ENCODE measurements at regions not wholly inside any gene's neighbourhood (a gene's known extent, or its start where the extent isn't known, plus 50 kb on each side); places are given as distances from the start of the nearest gene placed in this dataset.
A peak's percentile ranks its signal among the peaks of the same experiment; 100 is the strongest.

- Histone ChIP-seq H3K9me2 (ENCODE audit: insufficient read depth) (no peaks in the 10 kb centered on the region), H3K4me1 (ENCODE audit: insufficient read depth) (no peaks in the 10 kb centered on the region), H3K4me3 (no peak overlapping the region), H3F3A (replicated peaks; ENCODE audit: low read depth) (no peaks in the 10 kb centered on the region), H3K27ac (ENCODE audit: low read depth) (no peak overlapping the region), H3K4me2 (no peak overlapping the region), H3K27me3 (ENCODE audit: insufficient read depth) (no peaks in the 10 kb centered on the region), H3K79me2 (replicated peaks; ENCODE audit: insufficient read depth) (no peaks in the 10 kb centered on the region), H3K36me3 (ENCODE audit: insufficient read depth) (no peaks in the 10 kb centered on the region), H4K20me1 (replicated peaks; ENCODE audit: insufficient read depth) (no peaks in the 10 kb centered on the region), H2AFZ (0 out of 2 replicates have a peak overlapping the region, but pooled peaks have one; percentile 47)
- Mint-ChIP-seq H3K4me1 (no peaks in the 10 kb centered on the region), H3K4me3 (no peak overlapping the region), H3K36me3 (ENCODE audit: low read depth) (no peaks in the 10 kb centered on the region), H3K9me3 (no peaks in the 10 kb centered on the region), H3K27ac (no peak overlapping the region), H3K27me3 (ENCODE audit: insufficient read depth, low read depth, poor library complexity) (peaks cover 2% of the 10 kb centered on the region)
- DNase-seq (ENCODE audit: low spot score) (no peak), ATAC-seq (no peak)
- TF ChIP-seq, protein P1, sequence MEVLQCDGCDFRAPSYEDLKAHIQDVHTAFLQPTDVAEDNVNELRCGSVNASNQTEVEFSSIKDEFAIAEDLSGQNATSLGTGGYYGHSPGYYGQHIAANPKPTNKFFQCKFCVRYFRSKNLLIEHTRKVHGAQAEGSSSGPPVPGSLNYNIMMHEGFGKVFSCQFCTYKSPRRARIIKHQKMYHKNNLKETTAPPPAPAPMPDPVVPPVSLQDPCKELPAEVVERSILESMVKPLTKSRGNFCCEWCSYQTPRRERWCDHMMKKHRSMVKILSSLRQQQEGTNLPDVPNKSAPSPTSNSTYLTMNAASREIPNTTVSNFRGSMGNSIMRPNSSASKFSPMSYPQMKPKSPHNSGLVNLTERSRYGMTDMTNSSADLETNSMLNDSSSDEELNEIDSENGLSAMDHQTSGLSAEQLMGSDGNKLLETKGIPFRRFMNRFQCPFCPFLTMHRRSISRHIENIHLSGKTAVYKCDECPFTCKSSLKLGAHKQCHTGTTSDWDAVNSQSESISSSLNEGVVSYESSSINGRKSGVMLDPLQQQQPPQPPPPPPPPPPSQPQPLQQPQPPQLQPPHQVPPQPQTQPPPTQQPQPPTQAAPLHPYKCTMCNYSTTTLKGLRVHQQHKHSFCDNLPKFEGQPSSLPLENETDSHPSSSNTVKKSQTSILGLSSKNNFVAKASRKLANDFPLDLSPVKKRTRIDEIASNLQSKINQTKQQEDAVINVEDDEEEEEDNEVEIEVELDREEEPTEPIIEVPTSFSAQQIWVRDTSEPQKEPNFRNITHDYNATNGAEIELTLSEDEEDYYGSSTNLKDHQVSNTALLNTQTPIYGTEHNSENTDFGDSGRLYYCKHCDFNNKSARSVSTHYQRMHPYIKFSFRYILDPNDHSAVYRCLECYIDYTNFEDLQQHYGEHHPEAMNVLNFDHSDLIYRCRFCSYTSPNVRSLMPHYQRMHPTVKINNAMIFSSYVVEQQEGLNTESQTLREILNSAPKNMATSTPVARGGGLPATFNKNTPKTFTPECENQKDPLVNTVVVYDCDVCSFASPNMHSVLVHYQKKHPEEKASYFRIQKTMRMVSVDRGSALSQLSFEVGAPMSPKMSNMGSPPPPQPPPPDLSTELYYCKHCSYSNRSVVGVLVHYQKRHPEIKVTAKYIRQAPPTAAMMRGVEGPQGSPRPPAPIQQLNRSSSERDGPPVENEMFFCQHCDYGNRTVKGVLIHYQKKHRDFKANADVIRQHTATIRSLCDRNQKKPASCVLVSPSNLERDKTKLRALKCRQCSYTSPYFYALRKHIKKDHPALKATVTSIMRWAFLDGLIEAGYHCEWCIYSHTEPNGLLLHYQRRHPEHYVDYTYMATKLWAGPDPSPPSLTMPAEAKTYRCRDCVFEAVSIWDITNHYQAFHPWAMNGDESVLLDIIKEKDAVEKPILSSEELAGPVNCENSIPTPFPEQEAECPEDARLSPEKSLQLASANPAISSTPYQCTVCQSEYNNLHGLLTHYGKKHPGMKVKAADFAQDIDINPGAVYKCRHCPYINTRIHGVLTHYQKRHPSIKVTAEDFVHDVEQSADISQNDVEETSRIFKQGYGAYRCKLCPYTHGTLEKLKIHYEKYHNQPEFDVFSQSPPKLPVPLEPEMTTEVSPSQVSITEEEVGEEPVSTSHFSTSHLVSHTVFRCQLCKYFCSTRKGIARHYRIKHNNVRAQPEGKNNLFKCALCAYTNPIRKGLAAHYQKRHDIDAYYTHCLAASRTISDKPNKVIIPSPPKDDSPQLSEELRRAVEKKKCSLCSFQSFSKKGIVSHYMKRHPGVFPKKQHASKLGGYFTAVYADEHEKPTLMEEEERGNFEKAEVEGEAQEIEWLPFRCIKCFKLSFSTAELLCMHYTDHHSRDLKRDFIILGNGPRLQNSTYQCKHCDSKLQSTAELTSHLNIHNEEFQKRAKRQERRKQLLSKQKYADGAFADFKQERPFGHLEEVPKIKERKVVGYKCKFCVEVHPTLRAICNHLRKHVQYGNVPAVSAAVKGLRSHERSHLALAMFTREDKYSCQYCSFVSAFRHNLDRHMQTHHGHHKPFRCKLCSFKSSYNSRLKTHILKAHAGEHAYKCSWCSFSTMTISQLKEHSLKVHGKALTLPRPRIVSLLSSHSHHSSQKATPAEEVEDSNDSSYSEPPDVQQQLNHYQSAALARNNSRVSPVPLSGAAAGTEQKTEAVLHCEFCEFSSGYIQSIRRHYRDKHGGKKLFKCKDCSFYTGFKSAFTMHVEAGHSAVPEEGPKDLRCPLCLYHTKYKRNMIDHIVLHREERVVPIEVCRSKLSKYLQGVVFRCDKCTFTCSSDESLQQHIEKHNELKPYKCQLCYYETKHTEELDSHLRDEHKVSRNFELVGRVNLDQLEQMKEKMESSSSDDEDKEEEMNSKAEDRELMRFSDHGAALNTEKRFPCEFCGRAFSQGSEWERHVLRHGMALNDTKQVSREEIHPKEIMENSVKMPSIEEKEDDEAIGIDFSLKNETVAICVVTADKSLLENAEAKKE (CRISPR knock-in tag; IDR thresholded peaks at IDR 0.05): no peak
- no peak for TF ChIP-seq STAT1 (IDR thresholded peaks at IDR 0.05; ENCODE audit: unreplicated experiment)
- TF ChIP-seq, protein P2, sequence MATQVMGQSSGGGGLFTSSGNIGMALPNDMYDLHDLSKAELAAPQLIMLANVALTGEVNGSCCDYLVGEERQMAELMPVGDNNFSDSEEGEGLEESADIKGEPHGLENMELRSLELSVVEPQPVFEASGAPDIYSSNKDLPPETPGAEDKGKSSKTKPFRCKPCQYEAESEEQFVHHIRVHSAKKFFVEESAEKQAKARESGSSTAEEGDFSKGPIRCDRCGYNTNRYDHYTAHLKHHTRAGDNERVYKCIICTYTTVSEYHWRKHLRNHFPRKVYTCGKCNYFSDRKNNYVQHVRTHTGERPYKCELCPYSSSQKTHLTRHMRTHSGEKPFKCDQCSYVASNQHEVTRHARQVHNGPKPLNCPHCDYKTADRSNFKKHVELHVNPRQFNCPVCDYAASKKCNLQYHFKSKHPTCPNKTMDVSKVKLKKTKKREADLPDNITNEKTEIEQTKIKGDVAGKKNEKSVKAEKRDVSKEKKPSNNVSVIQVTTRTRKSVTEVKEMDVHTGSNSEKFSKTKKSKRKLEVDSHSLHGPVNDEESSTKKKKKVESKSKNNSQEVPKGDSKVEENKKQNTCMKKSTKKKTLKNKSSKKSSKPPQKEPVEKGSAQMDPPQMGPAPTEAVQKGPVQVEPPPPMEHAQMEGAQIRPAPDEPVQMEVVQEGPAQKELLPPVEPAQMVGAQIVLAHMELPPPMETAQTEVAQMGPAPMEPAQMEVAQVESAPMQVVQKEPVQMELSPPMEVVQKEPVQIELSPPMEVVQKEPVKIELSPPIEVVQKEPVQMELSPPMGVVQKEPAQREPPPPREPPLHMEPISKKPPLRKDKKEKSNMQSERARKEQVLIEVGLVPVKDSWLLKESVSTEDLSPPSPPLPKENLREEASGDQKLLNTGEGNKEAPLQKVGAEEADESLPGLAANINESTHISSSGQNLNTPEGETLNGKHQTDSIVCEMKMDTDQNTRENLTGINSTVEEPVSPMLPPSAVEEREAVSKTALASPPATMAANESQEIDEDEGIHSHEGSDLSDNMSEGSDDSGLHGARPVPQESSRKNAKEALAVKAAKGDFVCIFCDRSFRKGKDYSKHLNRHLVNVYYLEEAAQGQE (IDR thresholded peaks at IDR 0.05; ENCODE audit: unreplicated experiment): no peak
- TF ChIP-seq POLR2AphosphoS5 (IDR thresholded peaks at IDR 0.05; ENCODE audit: low read depth): no peak
- no peak for TF ChIP-seq ZNF114 (CRISPR knock-in tag; IDR thresholded peaks at IDR 0.05)
- no peak for TF ChIP-seq ZNF331 (CRISPR knock-in tag; IDR thresholded peaks at IDR 0.05; ENCODE audit: low read depth)
- TF ChIP-seq NANOG (IDR thresholded peaks at IDR 0.05; ENCODE audit: borderline replicate concordance): no peak
- TF ChIP-seq CTCF (conservative IDR thresholded peaks at IDR 0.05; ENCODE audit: low read depth in 2 of 2): no peak
- TF ChIP-seq, protein P3, sequence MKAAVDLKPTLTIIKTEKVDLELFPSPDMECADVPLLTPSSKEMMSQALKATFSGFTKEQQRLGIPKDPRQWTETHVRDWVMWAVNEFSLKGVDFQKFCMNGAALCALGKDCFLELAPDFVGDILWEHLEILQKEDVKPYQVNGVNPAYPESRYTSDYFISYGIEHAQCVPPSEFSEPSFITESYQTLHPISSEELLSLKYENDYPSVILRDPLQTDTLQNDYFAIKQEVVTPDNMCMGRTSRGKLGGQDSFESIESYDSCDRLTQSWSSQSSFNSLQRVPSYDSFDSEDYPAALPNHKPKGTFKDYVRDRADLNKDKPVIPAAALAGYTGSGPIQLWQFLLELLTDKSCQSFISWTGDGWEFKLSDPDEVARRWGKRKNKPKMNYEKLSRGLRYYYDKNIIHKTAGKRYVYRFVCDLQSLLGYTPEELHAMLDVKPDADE (IDR thresholded peaks at IDR 0.05): no peak
- no peak for TF ChIP-seq EZH2 (IDR thresholded peaks at IDR 0.05; ENCODE audit: low read depth, unreplicated experiment)
- TF ChIP-seq JUNB (IDR thresholded peaks at IDR 0.05; ENCODE audit: unreplicated experiment): no peak
- TF ChIP-seq EZH2phosphoT487 (IDR thresholded peaks at IDR 0.05; ENCODE audit: unreplicated experiment): no peak
Measured at GRCh38 chr13:23107665-23108064, 73.1 kb upstream of the SGCG start.

All from GM23338 (cell line).